GM12801 (cell line): ENCODE measurements at regions not wholly inside any gene's neighbourhood (a gene's known extent, or its start where the extent isn't known, plus 50 kb on each side); places are given as distances from the start of the nearest gene placed in this dataset.

Experiments
- CTCF ChIP-seq: IDR thresholded peaks from one replicate; pipeline ENCODE4 v1.5.1; 2011; ENCODE audit warnings: control low read depth; ENCODE audit not compliant: insufficient read length; ENCODE audit errors: extremely low read depth

DNA sequence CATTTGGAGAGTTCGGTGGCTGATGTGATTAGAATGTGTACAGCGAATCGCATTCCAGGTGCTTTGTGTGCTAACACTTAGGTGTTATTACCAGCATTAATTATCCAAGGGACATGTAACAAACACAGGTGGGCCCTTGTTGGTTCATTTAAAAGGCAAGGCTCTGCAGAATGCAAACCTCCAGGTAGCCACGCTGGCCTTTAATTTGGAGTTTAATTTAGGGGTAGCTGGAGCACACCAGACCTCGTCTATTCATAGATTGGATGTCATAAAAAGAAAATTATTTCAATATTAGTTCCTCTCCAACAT is 191.1 kb downstream of the MAT2B start:
- TF ChIP-seq CTCF, result no peak

- TF ChIP-seq CTCF, result no peak
Measured at GRCh38 chr5:163706053-163706771, 200.8 kb downstream of the MAT2B start.

- no peak for TF ChIP-seq CTCF
Measured at GRCh38 chr5:163712011-163712410, 206.6 kb downstream of the MAT2B start.

- TF ChIP-seq CTCF, result no peak
Measured at GRCh38 chr5:163718272-163718671, 212.9 kb downstream of the MAT2B start.

- TF ChIP-seq CTCF, result no peak
Measured at GRCh38 chr5:163724305-163724704, 218.9 kb downstream of the MAT2B start.

DNA sequence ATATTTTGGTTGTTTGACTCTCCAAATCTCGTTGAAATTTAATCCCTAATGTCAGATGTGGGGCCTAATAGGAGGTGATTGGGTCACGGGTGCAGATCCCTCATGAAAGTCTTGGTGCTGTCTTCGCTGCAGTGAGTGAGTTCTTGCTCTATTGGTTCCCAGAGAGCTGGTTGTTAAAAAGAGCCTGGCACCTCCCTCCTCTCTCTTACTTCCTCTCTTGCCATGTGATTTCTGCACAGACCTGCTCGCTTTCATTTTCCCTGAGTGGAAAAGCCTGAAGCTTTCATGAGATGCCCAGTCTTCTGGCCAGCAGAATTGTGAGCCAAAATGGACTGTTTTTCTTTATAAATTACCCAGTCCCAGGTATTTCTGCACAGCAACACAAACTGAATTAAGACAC is 221.6 kb downstream of the MAT2B start:
- TF ChIP-seq CTCF, result no peak

- no peak for TF ChIP-seq CTCF
Measured at GRCh38 chr5:163730206-163730756, 224.9 kb downstream of the MAT2B start.
